DMS 273 (cell line): ENCODE measurements at regions not wholly inside any gene's neighbourhood (a gene's known extent, or its start where the extent isn't known, plus 50 kb on each side); places are given as distances from the start of the nearest gene placed in this dataset.
"Not testable (repeated sequence)": the region's sequence is repeated elsewhere in the genome, so short reads cannot be mapped to it uniquely, and the experiment has no call there.

ENCODE experiments used
- DNase-seq: peaks from one replicate; lab custom pipeline; 2025; ENCODE audit not compliant: unreplicated experiment; lab: John Stamatoyannopoulos, UW

DNA sequence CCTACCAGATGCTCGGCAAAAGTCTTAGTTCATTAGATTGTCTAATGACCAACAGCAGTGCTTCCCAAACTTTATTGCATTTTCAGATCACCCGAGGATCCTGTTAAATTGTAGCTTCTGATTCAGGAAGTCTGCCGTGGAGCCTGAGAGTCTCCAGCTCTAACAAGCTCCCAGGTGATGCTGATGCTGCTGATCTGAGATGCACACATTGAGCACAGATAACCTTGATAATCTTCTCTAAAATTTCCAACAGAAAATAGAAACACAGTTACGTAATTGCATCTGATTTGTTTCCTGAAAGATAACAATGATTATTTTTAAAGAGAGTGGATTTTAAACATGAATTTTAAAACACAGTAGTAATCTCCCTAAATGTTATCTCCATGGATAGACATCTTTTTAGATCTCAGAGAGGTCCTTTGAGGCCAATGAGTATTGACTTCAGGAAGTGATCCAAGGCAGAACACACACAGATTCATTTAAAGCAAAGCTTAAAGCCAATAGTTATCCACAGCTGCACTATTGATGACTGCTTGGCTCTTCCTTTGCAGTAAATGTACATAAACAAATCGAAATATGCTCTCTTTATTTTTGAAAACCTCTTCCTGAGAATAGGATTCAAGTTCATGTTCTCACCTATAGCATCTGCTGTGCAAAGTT, 122.8 kb upstream of the TNPO1 start:
- no peak for DNase-seq

DNA sequence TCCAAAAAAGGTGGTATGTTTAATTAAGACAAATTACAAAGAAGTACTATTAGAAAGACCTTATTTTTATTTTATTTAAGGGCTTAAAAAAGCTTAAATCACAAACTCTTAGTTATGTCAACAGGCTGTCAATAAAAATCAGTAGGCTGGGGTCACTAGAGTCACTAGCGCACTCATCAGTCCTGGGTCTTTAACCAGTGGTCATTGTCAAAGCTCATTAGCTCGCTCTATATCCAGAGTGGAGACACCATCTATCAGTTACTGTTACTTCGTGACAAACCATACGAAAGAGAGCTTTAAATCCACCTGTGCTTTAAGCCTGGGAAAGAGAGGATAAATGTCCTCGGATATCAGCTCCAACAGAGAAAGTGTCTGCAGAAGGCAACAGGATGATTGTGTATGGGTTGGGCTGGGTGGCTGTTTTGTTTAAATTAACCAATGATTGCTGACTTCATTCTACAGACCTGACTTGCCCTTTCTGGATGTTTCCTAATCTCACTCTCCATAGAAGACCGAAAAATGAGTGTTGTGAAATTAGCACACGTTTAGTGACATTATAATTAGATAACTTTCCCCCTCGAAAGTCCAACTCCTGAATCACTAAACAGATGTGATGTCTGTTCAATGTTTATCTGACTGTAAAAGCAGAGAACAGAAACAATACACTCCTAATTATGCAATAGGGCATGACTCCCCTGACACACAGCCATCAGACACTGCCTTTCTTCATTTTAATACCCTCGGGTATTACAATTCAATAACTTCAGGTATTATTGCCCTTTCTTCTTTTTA, 123.6 kb upstream of the TNPO1 start:
- DNase-seq, result no peak

- no peak for DNase-seq
Measured at GRCh38 chr5:72692231-72692637, 124.2 kb upstream of the TNPO1 start.

DNA sequence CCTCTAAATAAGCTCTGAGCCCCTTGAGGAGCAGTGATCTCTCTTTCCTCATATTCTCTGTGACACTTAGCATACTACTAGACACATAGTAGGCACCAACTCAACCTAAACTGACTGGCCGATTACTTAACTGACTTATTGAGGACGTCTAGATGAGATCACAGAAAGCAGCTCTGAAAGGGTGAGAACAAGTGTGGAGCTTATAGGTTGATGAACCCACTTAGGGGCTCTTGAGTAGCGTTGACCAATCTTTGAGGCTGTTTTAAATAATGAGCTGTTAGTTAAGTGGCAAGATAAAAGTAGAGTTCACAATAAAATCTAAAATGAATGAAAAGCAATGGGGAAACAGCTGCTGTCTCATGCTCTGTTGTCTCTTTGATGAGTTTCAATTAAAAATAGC, 124.7 kb upstream of the TNPO1 start:
- no peak for DNase-seq

DNA sequence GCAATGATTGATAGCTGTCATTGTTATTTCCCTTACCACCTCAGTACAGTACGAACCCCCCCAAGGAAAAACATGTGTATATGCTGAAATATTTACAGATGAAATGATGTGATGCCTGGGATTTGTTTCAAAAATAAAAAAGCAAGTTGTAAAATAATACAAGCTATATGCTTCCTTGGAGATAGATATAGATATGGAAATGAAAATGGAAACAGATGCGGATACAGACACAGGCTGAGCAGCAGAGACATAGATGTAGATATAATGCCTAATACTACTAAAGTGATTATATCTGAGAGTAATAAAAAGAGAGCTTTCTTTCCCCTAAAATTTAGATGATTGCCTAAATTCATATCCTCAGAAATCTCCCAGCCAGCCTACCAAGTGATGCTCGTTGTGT, 127.5 kb upstream of the TNPO1 start:
- DNase-seq, result no peak

- peak; percentile 41 for DNase-seq
Measured at GRCh38 chr5:72687288-72687687, 129.2 kb upstream of the TNPO1 start.

DNA sequence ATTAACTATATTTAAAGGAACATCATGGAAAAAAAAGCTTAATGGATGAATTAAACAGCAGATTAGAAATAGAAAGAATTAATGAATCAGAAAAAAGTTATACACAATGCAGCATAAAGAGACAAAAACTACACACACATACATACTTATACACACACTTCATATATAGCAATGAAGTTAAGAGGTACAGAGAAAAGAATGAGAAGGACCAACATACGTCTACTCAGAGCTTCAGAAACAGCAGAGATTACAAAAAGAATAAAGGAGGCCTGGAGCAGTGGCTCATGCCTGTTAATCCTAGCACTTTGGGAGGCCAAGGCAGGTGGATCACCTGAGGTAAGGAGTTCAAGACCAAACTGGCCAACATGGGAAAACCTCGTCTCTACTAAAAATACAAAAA, 133.9 kb upstream of the TNPO1 start:
- no peak for DNase-seq

- DNase-seq, result no peak
Measured at GRCh38 chr5:72681781-72682180, 134.7 kb upstream of the TNPO1 start.

- DNase-seq, result no peak
Measured at GRCh38 chr5:72677447-72677846, 139.0 kb upstream of the TNPO1 start.

- DNase-seq, result not testable (repeated sequence)
Measured at GRCh38 chr5:72676831-72677230, 139.6 kb upstream of the TNPO1 start.

- DNase-seq, result no peak
Measured at GRCh38 chr5:72673623-72674022, 142.8 kb upstream of the TNPO1 start.

- DNase-seq, result no peak
Measured at GRCh38 chr5:72673180-72673579, 143.3 kb upstream of the TNPO1 start.

DNA sequence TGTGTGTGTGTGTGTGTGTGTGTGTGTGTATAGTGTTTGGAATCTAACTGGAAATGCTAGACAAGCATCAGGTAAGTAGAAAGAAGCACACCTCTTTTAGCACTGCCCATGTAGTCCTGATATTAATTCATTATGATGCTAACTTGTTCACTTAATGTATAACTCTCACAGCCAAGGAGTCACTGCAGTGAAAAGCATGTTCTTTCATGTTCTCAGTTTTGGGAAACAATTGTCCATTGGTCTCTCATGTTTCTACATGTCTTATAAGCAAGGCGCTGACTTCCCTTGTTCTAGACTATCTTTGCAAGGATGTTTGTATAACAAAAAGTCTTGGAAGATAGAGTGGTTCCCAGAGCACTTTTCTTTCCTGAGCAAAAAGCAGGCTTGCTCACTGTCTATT, 148.8 kb upstream of the TNPO1 start:
- DNase-seq, result no peak

GRCh38 chr5:72662936-72663335, 153.5 kb upstream of the TNPO1 start:
- DNase-seq, result no peak

GRCh38 chr5:72662305-72662704, 154.2 kb upstream of the TNPO1 start:
- DNase-seq, result peak; percentile 18

DNA sequence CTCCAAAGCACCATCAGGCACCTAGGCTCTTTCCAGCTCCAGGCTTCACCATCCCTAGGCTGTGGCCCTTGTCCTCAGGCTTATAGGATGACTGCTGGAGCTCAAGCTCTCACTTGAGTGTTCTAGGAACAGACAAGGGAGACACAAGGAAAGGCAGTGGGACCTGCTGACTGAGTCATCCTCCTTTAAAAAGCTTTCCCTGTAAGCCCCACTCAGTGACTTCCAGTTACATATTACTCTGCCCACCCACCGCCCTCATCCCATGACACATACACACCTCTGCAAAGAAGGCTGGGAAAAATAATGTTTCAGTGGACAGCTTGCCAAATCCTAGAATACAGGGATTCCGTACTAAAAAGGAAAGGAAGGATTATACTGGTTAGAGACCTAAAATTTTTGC, 154.2 kb upstream of the ZNF366 start:
- no peak for DNase-seq

GRCh38 chr5:72659726-72660125, 152.5 kb upstream of the ZNF366 start:
- DNase-seq, result no peak

DNA sequence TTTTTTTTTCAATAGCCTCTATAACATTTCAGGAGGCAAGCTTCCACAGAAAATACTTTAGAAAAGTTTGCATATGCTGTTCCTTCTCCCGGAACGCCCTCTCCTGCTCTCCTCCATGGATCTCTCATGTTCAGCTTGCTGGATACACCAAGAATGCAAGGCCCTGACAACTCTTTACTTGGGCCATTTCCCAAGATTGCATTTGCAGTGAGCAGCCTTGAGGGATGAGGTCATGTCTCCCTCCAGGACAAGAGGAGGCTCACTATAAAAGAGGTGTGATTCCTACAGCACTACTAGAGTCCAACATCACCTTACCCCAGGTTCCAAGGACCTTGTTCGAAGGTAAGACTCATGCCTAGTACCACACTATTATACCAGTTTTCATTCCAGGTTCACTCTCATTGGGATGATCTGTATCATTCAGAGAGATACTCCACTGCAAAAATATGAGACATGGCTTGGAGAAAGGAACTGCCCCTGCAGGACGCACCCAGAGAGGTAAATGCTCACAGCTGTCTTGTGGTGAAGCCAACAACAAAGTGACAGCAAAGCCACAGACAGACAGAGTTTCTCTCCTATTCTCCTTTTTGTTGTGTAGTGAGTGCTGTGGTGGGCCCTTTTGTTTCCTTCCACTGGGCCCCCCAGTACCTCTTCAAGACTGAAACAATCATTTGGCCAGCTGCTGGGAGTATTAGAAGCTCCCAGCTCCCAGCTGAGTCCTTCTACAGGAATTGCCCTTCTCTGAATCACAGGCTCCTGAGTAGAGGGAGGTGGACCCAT, 151.7 kb upstream of the ZNF366 start:
- DNase-seq, result no peak

- no peak for DNase-seq
Measured at GRCh38 chr5:72658161-72658560, 151.0 kb upstream of the ZNF366 start.

DNA sequence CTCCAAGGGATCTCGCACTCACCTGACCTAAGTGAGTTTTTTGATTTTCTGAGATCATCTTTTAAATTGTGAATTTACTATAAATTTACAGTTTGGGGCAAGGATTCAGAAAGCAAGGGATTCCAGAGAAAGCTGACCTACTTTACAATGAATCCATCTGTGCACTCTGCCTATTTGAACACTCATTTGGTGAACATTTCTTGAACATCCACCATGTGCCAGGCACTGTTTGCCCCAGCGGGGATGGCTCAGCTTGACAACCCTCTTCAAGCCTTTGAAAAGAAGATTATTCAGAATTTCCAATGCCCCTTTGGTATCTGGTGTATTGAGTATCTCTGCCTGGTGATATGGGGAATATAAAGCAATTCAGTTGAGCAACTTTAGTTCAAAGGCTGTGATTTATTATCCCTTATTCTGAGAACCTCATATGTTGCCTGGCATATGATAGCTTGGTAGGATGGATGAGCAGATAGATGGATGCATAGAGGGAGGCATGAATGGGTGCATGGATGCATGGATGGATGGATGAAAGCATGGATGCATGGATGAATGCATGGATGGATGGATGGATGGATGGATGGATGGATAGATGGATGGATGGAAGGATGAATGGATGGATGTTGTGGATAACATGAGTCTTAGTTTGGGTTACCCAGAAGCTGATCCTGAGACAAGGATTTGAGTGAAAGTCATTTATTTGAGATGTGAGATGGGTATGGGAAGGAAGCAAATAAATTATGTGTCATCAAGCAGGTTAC, 149.7 kb upstream of the ZNF366 start:
- DNase-seq, result no peak

- DNase-seq, result no peak
Measured at GRCh38 chr5:72656331-72656730, 149.1 kb upstream of the ZNF366 start.
